B cell (primary cell): ENCODE measurements at regions not wholly inside any gene's neighbourhood (a gene's known extent, or its start where the extent isn't known, plus 50 kb on each side); places are given as distances from the start of the nearest gene placed in this dataset.

Experiments used
- CTCF ChIP-seq: fragments of 200-600 bp; IDR thresholded peaks from one replicate; pipeline ENCODE4 v1.8.0; 2022; ENCODE audit warnings: antibody characterized with exemption, mild to moderate bottlenecking
- EZH2 ChIP-seq: IDR thresholded peaks from 2 replicates; pipeline ENCODE4 v1.6.1; 2012; ENCODE audit warnings: borderline replicate concordance, low read depth, mild to moderate bottlenecking, moderate library complexity, low read length; ENCODE audit not compliant: insufficient read depth, poor library complexity, severe bottlenecking

- no peak for TF ChIP-seq CTCF
- no peak for TF ChIP-seq EZH2
These were observed 177.1 kb upstream of the SLC38A2 start for GRCh38 chr12:46549527-46550265.
